WTC11 (cell line): ENCODE measurements at regions not wholly inside any gene's neighbourhood (a gene's known extent, or its start where the extent isn't known, plus 50 kb on each side); places are given as distances from the start of the nearest gene placed in this dataset.

Experiments used
- ATAC-seq: fragments of 200-7000 bp; cut with Tn5 transposase; 2 replicates; pipeline ENCODE4 v1.10.0; 2021; ENCODE audit warnings: mild to moderate bottlenecking, moderate library complexity
- CTCF ChIA-PET: fragments of 300-600 bp; sonication (Branson Sonifier 250); formaldehyde crosslinking; loops from one replicate; lab custom pipeline; 2021; ENCODE audit warnings: antibody characterized with exemption; lab: Charles Lee
- POLR2A ChIA-PET: fragments of 350-600 bp; sonication (Branson Sonifier 250); formaldehyde crosslinking; loops from one replicate; lab custom pipeline; 2021; ENCODE audit warnings: antibody characterized with exemption; lab: Charles Lee
- DNase-seq: peaks from one replicate; pipeline ENCODE4 v3.0.0; 2021; ENCODE audit warnings: low spot score
- H3K27ac Mint-ChIP-seq: 2 replicates; pipeline ENCODE4 v1.8.0; 2021; ENCODE audit warnings: mixed read lengths
- H3K27me3 Mint-ChIP-seq: 2 replicates; pipeline ENCODE4 v1.8.0; 2021; ENCODE audit warnings: low read depth, mild to moderate bottlenecking, moderate library complexity, mixed read lengths
- H3K36me3 Mint-ChIP-seq: 2 replicates; pipeline ENCODE4 v1.8.0; 2021; ENCODE audit warnings: mixed read lengths
- H3K4me1 Mint-ChIP-seq: 2 replicates; pipeline ENCODE4 v1.8.0; 2022; ENCODE audit warnings: mixed read lengths
- H3K4me3 Mint-ChIP-seq: 2 replicates; pipeline ENCODE4 v1.8.0; 2021; ENCODE audit warnings: mild to moderate bottlenecking, moderate library complexity, mixed read lengths
- H3K9me3 Mint-ChIP-seq: 2 replicates; pipeline ENCODE4 v1.8.0; 2021; ENCODE audit warnings: mixed read lengths
- CBFB ChIP-seq: sonication (generic); formaldehyde crosslinking; IDR thresholded peaks from 2 replicates; pipeline ENCODE4 v1.8.1; 2022; ENCODE audit warnings: mild to moderate bottlenecking, low read depth, missing genetic modification reagents
- EMX1 ChIP-seq: fragments of 250-450 bp; sonication (Bioruptor Pico); IDR thresholded peaks from 2 replicates; pipeline ENCODE4 v1.8.0; 2021; ENCODE audit warnings: mild to moderate bottlenecking
- FOXK1 ChIP-seq: sonication (generic); formaldehyde crosslinking; IDR thresholded peaks from 2 replicates; pipeline ENCODE4 v1.8.0; 2022; ENCODE audit warnings: mild to moderate bottlenecking, moderate library complexity, missing genetic modification reagents
- FOXP1 ChIP-seq: sonication (generic); formaldehyde crosslinking; IDR thresholded peaks from 2 replicates; pipeline ENCODE4 v1.8.0; 2022; ENCODE audit warnings: missing genetic modification reagents, mild to moderate bottlenecking, moderate library complexity, borderline replicate concordance
- GABPB1 ChIP-seq: sonication (generic); formaldehyde crosslinking; IDR thresholded peaks from 2 replicates; pipeline ENCODE4 v1.8.1; 2023; ENCODE audit warnings: mild to moderate bottlenecking, missing genetic modification reagents
- GRHL2 ChIP-seq: fragments of 250-450 bp; sonication (Bioruptor Pico); IDR thresholded peaks from 2 replicates; pipeline ENCODE4 v1.8.0; 2022; ENCODE audit warnings: mild to moderate bottlenecking, moderate library complexity; ENCODE audit not compliant: insufficient replicate concordance, severe bottlenecking
- GTF2I ChIP-seq: fragments of 250-450 bp; sonication (Bioruptor Pico); conservative IDR thresholded peaks from 2 replicates; pipeline ENCODE4 v1.4.0; 2021; ENCODE audit warnings: mild to moderate bottlenecking
- IRF2 ChIP-seq: sonication (generic); formaldehyde crosslinking; IDR thresholded peaks from 2 replicates; pipeline ENCODE4 v1.8.0; 2022; ENCODE audit warnings: low read depth, missing genetic modification reagents, borderline replicate concordance
- JAZF1 ChIP-seq: fragments of 250-450 bp; sonication (Bioruptor Pico); IDR thresholded peaks from 2 replicates; pipeline ENCODE4 v1.9.0; 2021; ENCODE audit warnings: moderate library complexity, mild to moderate bottlenecking, inconsistent platforms
- JUN ChIP-seq: sonication (generic); formaldehyde crosslinking; IDR thresholded peaks from 2 replicates; pipeline ENCODE4 v1.8.0; 2023; ENCODE audit warnings: mild to moderate bottlenecking, missing genetic modification reagents
- NFE2L1 ChIP-seq: sonication (generic); formaldehyde crosslinking; IDR thresholded peaks from 2 replicates; pipeline ENCODE4 v1.8.1; 2023; ENCODE audit warnings: missing genetic modification reagents
- RELA ChIP-seq: sonication (generic); formaldehyde crosslinking; IDR thresholded peaks from 2 replicates; pipeline ENCODE4 v1.8.1; 2022; ENCODE audit warnings: missing genetic modification reagents, mild to moderate bottlenecking, borderline replicate concordance
- RORB ChIP-seq: fragments of 250-450 bp; sonication (Bioruptor Pico); IDR thresholded peaks from 2 replicates; pipeline ENCODE4 v1.9.0; 2021; ENCODE audit warnings: mild to moderate bottlenecking
- SOX15 ChIP-seq: fragments of 250-450 bp; sonication (Bioruptor Pico); IDR thresholded peaks from 2 replicates; pipeline ENCODE4 v1.9.0; 2021; ENCODE audit warnings: mild to moderate bottlenecking
- ZNF219 ChIP-seq: sonication (generic); formaldehyde crosslinking; IDR thresholded peaks from 2 replicates; pipeline ENCODE4 v1.8.0; 2023; ENCODE audit warnings: missing genetic modification reagents, mild to moderate bottlenecking, borderline replicate concordance
- ZNF396 ChIP-seq: fragments of 250-450 bp; sonication (Bioruptor Pico); IDR thresholded peaks from 2 replicates; pipeline ENCODE4 v1.8.0; 2021; ENCODE audit warnings: mild to moderate bottlenecking, moderate library complexity, borderline replicate concordance
- ZNF416 ChIP-seq: fragments of 250-450 bp; sonication (Bioruptor Pico); IDR thresholded peaks from 2 replicates; pipeline ENCODE4 v1.9.0; 2021; ENCODE audit warnings: mild to moderate bottlenecking, inconsistent platforms
- TF ChIP-seq, protein P1 (sequence below): sonication (generic); formaldehyde crosslinking; IDR thresholded peaks from 2 replicates; pipeline ENCODE4 v1.8.1; 2022; ENCODE audit warnings: missing genetic modification reagents, borderline replicate concordance
- TF ChIP-seq, protein P2 (sequence below): sonication (generic); formaldehyde crosslinking; IDR thresholded peaks from 2 replicates; pipeline ENCODE4 v1.8.1; 2023; ENCODE audit warnings: mild to moderate bottlenecking, missing genetic modification reagents
- TF ChIP-seq, protein P3 (sequence below): sonication (generic); formaldehyde crosslinking; IDR thresholded peaks from 2 replicates; pipeline ENCODE4 v1.8.0; 2022; ENCODE audit warnings: mild to moderate bottlenecking, missing genetic modification reagents
- TF ChIP-seq, protein P4 (sequence below): sonication (generic); formaldehyde crosslinking; IDR thresholded peaks from 2 replicates; pipeline ENCODE4 v1.8.1; 2022; ENCODE audit warnings: mild to moderate bottlenecking, missing genetic modification reagents, moderate library complexity, borderline replicate concordance
- TF ChIP-seq, protein P5 (sequence below): sonication (generic); formaldehyde crosslinking; IDR thresholded peaks from 2 replicates; pipeline ENCODE4 v1.8.0; 2022; ENCODE audit warnings: mild to moderate bottlenecking, missing genetic modification reagents

DNA sequence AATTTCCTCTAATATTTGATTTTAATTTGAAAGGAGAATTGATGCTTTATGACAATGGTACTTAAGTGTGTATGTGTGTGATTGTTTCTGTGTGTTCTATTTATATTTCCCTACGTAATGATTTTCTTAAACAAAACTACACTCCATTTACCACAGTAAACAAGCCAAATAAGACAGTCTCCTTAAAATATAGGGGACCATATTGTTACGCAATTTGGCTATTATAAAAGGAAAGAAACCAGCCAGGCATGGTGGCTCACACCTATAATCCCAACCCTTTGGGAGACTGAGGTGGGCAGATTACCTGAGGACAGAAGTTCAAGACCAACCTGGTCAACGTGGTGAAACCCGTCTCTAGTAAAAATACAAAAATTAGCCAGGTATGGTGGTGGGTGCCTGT lies 1134.1 kb downstream of the CDH8 start:
- H3K9me3 Mint-ChIP-seq = 0 out of 2 replicates have a peak, but pooled peaks cover 4% of the 10 kb centered on the region
- no peak overlapping the region for H3K4me3 Mint-ChIP-seq
- ChIA-PET POLR2A (no interaction called here), CTCF (no interaction called here)
- peaks cover 7% of the 10 kb centered on the region; the same call in 1 of the 2 replicates for H3K4me1 Mint-ChIP-seq
- H3K27ac Mint-ChIP-seq = no peak overlapping the region
- H3K27me3 Mint-ChIP-seq = no peaks in the 10 kb centered on the region
- no peak for TF ChIP-seq CBFB (CRISPR knock-in tag)
- TF ChIP-seq, protein P1, sequence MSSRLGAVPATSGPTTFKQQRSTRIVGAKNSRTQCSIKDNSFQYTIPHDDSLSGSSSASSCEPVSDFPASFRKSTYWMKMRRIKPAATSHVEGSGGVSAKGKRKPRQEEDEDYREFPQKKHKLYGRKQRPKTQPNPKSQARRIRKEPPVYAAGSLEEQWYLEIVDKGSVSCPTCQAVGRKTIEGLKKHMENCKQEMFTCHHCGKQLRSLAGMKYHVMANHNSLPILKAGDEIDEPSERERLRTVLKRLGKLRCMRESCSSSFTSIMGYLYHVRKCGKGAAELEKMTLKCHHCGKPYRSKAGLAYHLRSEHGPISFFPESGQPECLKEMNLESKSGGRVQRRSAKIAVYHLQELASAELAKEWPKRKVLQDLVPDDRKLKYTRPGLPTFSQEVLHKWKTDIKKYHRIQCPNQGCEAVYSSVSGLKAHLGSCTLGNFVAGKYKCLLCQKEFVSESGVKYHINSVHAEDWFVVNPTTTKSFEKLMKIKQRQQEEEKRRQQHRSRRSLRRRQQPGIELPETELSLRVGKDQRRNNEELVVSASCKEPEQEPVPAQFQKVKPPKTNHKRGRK = no peak
- TF ChIP-seq, protein P2, sequence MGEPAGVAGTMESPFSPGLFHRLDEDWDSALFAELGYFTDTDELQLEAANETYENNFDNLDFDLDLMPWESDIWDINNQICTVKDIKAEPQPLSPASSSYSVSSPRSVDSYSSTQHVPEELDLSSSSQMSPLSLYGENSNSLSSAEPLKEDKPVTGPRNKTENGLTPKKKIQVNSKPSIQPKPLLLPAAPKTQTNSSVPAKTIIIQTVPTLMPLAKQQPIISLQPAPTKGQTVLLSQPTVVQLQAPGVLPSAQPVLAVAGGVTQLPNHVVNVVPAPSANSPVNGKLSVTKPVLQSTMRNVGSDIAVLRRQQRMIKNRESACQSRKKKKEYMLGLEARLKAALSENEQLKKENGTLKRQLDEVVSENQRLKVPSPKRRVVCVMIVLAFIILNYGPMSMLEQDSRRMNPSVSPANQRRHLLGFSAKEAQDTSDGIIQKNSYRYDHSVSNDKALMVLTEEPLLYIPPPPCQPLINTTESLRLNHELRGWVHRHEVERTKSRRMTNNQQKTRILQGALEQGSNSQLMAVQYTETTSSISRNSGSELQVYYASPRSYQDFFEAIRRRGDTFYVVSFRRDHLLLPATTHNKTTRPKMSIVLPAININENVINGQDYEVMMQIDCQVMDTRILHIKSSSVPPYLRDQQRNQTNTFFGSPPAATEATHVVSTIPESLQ (CRISPR knock-in tag) = no peak
- TF ChIP-seq SOX15 (CRISPR knock-in tag) = no peak
- TF ChIP-seq NFE2L1 (CRISPR knock-in tag) = no peak
- TF ChIP-seq GTF2I (CRISPR knock-in tag) = no peak
- TF ChIP-seq, protein P3, sequence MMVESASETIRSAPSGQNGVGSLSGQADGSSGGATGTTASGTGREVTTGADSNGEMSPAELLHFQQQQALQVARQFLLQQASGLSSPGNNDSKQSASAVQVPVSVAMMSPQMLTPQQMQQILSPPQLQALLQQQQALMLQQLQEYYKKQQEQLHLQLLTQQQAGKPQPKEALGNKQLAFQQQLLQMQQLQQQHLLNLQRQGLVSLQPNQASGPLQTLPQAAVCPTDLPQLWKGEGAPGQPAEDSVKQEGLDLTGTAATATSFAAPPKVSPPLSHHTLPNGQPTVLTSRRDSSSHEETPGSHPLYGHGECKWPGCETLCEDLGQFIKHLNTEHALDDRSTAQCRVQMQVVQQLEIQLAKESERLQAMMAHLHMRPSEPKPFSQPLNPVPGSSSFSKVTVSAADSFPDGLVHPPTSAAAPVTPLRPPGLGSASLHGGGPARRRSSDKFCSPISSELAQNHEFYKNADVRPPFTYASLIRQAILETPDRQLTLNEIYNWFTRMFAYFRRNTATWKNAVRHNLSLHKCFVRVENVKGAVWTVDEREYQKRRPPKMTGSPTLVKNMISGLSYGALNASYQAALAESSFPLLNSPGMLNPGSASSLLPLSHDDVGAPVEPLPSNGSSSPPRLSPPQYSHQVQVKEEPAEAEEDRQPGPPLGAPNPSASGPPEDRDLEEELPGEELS (CRISPR knock-in tag) = no peak
- TF ChIP-seq, protein P4, sequence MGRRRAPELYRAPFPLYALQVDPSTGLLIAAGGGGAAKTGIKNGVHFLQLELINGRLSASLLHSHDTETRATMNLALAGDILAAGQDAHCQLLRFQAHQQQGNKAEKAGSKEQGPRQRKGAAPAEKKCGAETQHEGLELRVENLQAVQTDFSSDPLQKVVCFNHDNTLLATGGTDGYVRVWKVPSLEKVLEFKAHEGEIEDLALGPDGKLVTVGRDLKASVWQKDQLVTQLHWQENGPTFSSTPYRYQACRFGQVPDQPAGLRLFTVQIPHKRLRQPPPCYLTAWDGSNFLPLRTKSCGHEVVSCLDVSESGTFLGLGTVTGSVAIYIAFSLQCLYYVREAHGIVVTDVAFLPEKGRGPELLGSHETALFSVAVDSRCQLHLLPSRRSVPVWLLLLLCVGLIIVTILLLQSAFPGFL (CRISPR knock-in tag) = no peak
- TF ChIP-seq, protein P5, sequence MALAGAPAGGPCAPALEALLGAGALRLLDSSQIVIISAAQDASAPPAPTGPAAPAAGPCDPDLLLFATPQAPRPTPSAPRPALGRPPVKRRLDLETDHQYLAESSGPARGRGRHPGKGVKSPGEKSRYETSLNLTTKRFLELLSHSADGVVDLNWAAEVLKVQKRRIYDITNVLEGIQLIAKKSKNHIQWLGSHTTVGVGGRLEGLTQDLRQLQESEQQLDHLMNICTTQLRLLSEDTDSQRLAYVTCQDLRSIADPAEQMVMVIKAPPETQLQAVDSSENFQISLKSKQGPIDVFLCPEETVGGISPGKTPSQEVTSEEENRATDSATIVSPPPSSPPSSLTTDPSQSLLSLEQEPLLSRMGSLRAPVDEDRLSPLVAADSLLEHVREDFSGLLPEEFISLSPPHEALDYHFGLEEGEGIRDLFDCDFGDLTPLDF (CRISPR knock-in tag) = no peak
- TF ChIP-seq JUN (CRISPR knock-in tag) = no peak
- no peak for TF ChIP-seq GRHL2 (CRISPR knock-in tag)
- H3K36me3 Mint-ChIP-seq = no peaks in the 10 kb centered on the region
- DNase-seq (no peak), ATAC-seq (no peak)

DNA sequence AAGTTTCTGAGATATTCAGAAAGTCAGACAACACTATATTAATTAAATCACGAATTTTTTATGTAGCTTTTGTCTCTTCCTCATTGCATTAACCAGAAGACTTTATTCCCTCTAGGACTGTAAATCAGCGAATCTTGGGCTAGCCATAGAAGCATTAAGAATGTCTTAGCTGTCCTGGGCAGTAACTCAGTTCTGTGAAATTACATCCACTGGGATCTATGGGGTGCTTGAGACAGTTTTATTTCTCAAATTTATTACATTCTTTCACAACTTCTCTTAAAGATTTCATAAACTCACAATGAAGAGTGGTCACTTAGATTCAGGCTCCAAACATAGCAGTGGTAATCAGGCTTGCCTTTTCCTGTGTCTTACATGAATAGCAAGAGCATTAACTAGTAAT lies 1153.4 kb downstream of the CDH8 start:
- ChIA-PET CTCF (no interaction called here), POLR2A (no interaction called here)
- TF ChIP-seq ZNF416 (CRISPR knock-in tag) (no peak), GABPB1 (no peak), FOXK1 (CRISPR knock-in tag) (no peak), SOX15 (CRISPR knock-in tag) (no peak), GRHL2 (CRISPR knock-in tag) (no peak)
- H3K4me3 Mint-ChIP-seq = no peak overlapping the region
- DNase-seq (no peak), ATAC-seq (no peak)
- no peak overlapping the region for H3K27ac Mint-ChIP-seq
- no peaks in the 10 kb centered on the region for H3K4me1 Mint-ChIP-seq
- H3K9me3 Mint-ChIP-seq = peaks cover 16% of the 10 kb centered on the region
- no peaks in the 10 kb centered on the region for H3K27me3 Mint-ChIP-seq
- H3K36me3 Mint-ChIP-seq = peaks cover 6% of the 10 kb centered on the region; the same call in 1 of the 2 replicates

DNA sequence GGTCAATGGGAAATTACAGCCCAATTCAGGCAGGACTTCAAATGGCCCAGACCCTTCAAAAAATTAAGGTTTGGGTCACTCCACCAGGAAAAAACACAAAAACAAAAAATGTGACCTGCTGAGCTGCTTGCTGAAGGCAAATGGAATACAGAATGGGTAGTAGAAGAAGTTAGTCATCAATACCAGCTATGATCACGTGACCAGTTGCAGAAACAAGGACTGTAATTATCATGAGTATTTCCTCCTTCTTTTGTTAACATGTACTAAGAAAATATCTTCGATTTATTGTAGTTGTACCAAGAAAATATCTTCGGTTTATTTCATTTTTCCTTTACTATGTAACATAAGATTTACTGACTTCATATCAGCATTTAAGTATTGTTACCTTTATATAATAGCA lies 1183.6 kb downstream of the CDH8 start:
- no peak for TF ChIP-seq RORB (CRISPR knock-in tag)
- no peak for TF ChIP-seq EMX1 (CRISPR knock-in tag)
- no peak for TF ChIP-seq FOXK1 (CRISPR knock-in tag)
- no peak for TF ChIP-seq JAZF1
- no peak for TF ChIP-seq FOXP1
- TF ChIP-seq RELA = no peak
- TF ChIP-seq IRF2 (CRISPR knock-in tag) = no peak
- TF ChIP-seq GABPB1 = no peak
- TF ChIP-seq ZNF219 (CRISPR knock-in tag) = no peak
- TF ChIP-seq ZNF396 = no peak
- TF ChIP-seq, protein P2 (CRISPR knock-in tag) = no peak
- H3K27ac Mint-ChIP-seq = no peak overlapping the region
- ChIA-PET CTCF (no interaction called here), POLR2A (no interaction called here)
- no peaks in the 10 kb centered on the region for H3K4me1 Mint-ChIP-seq
- no peak for DNase-seq
- H3K4me3 Mint-ChIP-seq = no peak overlapping the region
- H3K9me3 Mint-ChIP-seq = peaks cover 28% of the 10 kb centered on the region
- no peaks in the 10 kb centered on the region for H3K27me3 Mint-ChIP-seq
- H3K36me3 Mint-ChIP-seq = 0 out of 2 replicates have a peak, but pooled peaks cover 1% of the 10 kb centered on the region
- no peak for ATAC-seq
